SKM-1 (cell line): ENCODE measurements at regions not wholly inside any gene's neighbourhood (a gene's known extent, or its start where the extent isn't known, plus 50 kb on each side); places are given as distances from the start of the nearest gene placed in this dataset.

Source experiments
- DNase-seq: peaks from one replicate; lab custom pipeline; 2025; ENCODE audit not compliant: unreplicated experiment; lab: John Stamatoyannopoulos, UW

DNA sequence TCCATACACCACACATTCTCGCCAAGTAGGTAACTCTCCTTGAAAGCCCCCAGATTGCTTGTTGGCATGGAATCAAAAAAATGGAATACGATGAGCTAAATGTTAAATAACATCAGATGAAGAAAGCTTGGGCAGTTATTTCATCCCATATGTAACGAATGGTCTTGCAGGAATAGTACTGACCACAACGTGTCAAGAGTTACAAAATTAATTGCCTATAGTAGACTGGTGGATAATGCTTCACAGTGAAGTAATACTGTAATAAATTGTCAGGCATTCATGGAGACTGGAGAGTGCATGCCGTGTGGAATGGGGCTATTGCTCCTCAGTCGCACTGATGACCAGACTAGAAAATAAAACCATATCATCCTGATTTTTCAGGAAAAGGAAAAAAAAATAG is 1628.7 kb downstream of the MAT2B start:
- DNase-seq, result no peak

- no peak for DNase-seq
Measured at GRCh38 chr5:165135565-165135964, 1630.1 kb downstream of the MAT2B start.

DNA sequence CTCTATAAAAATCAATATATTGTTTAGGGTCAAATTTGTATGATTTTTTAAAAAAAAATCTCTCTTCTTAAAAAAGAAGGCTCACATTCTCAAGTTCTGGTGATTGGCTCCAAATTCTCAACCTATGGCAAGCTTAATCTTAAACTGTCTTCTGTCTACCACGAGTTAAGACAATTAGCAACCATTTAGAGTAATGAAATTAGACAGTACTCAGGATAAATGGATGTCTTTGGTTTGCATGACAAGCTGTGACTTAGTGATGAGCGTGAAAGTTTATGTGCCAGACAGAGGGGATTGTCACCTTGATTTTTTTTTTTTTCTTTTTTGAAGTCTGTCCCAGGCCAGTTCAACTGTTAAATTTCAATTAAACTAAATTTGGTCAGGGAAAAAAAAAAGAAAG is 1632.3 kb downstream of the MAT2B start:
- no peak for DNase-seq

DNA sequence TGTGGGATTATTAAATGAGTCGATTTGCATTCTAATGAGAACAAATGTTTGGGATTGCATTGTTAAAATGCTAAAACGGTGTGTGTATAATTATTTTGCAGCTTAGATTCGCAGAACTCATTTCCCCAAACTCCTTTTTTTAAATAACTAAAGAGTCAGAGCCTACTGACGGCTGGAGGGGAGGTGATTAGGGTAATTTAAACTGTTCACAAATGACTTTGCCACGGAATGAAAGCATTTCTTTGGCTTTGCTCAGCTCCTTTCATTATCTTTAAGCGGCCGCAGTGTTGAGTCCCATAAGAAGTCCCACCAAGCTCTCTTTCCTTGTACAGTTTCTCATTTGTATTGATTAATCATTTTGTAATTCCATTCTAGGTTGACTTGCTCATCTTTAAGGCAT is 1632.8 kb downstream of the MAT2B start:
- DNase-seq, result no peak

- no peak for DNase-seq
Measured at GRCh38 chr5:165139262-165139661, 1633.8 kb downstream of the MAT2B start.

DNA sequence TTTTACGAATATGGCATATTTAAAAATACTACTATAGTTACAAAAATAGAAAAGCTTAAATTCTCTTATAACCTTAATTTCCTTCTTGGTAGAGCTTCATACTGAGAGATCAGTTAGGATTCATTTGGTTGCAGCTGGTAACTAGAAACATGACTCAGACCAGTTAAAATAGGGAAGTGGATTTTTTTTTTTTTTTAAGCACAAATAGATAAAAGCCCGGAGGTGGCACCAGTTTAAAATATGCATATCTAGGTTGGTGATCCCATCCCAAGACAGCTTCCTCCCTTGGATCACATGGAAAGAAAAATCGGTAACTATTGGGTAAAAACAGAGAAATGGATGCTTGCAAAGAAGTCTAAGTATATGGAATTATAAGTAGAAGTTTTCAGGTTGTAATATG is 1634.3 kb downstream of the MAT2B start:
- DNase-seq, result peak; percentile 22

GRCh38 chr5:165143741-165144140 is 1638.3 kb downstream of the MAT2B start:
- DNase-seq, result no peak

- no peak for DNase-seq
Measured at GRCh38 chr5:165149431-165149830, 1644.0 kb downstream of the MAT2B start.

DNA sequence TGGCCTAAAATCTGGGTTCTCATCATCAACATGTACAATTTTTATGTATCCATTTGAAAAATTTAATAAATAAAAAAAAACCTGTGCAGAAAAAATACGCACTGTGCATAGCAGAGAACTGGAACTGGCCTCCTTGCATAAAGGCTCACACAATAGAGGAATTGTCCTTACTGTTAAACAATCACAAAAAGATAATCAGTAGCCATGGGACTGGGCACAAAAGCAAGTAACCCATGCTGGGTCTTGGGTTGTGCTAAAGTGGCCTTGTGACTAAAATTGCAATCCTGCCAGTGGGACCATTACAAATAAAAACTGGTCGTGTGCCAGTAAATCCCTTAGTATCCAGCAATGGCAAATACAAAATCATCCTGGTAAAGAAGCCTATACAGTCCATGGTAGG is 1646.6 kb downstream of the MAT2B start:
- DNase-seq, result no peak

GRCh38 chr5:165157219-165157618 is 1651.8 kb downstream of the MAT2B start:
- DNase-seq, result no peak

GRCh38 chr5:165161204-165161603 is 1655.8 kb downstream of the MAT2B start:
- DNase-seq, result no peak

DNA sequence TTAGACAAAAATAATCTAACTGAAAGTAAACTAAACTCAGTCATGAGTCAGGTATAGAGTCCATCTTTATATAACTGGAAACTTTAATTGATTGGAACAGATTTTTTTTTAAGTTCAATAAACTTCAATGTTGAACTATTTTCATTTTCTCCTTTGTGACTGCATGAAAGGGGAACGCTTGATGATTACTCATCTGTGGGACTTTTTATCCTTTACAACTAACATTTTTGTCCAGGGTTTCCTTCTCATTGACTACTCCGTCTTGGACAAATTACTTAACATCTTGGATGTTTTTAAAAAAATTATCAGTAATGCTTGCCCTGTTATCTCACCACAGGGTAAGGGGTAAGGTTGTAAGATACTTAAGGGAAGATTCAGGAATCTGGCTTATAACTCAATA is 1658.4 kb downstream of the MAT2B start:
- no peak for DNase-seq

- no peak for DNase-seq
Measured at GRCh38 chr5:165173651-165174050, 1668.2 kb downstream of the MAT2B start.

DNA sequence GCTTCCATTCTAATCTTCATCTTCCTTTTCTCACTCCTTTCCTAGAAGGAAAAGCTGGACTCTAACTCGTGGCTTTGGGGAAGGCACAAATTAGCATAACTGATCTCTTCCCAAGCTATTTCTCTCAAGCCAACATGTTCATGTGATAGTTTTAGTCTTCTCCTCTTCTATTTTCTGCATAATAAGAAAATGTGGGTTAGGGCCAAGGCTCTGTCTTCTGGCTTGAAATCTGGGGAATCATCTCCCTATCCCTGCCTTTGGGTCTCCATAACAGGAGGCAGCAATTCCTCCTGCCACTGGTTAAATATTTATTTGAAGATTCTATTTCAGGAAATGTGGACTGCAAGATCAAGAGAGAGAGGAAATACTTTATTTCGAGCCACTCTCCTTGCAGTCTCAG is 1669.6 kb downstream of the MAT2B start:
- DNase-seq, result no peak

DNA sequence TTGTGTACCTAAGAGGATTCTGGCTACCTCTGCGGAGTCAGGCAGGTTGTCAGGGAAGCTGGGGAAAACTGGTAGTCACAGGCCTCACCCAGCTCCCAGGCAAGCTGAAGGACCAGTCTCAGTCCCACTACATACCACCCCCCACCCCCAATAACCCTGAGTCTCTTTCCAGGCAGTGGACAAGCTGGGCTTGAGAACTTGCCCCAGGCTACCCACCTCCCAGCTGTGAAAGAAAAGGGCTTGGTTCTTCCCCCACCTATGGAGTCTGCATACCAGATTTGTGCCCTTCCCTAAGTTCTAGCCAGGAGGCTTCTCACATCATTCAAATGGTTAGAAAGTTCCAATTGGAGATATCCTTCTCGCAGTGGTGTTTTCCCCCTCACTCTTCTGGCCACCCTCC is 1678.8 kb downstream of the MAT2B start:
- no peak for DNase-seq

- peak; percentile 57 for DNase-seq
Measured at GRCh38 chr5:165185716-165186115, 1680.3 kb downstream of the MAT2B start.

GRCh38 chr5:165187815-165188214 is 1682.4 kb downstream of the MAT2B start:
- DNase-seq, result peak; percentile 27

GRCh38 chr5:165188556-165189175 is 1683.2 kb downstream of the MAT2B start:
- peak; percentile 89 for DNase-seq

- no peak for DNase-seq
Measured at GRCh38 chr5:165196961-165197360, 1691.5 kb downstream of the MAT2B start.

GRCh38 chr5:165201369-165201768 is 1696.0 kb downstream of the MAT2B start:
- DNase-seq, result no peak

- no peak for DNase-seq
Measured at GRCh38 chr5:165201771-165202518, 1696.5 kb downstream of the MAT2B start.

- no peak for DNase-seq
Measured at GRCh38 chr5:165202519-165202910, 1697.1 kb downstream of the MAT2B start.
